Pulmonary artery endothelial cell (primary cell): ENCODE measurements at regions not wholly inside any gene's neighbourhood (a gene's known extent, or its start where the extent isn't known, plus 50 kb on each side); places are given as distances from the start of the nearest gene placed in this dataset.
"Not testable (repeated sequence)": the region's sequence is repeated elsewhere in the genome, so short reads cannot be mapped to it uniquely, and the experiment has no call there.

Source experiments
- DNase-seq: peaks from one replicate; pipeline ENCODE4 v3.0.0-alpha.2; 2011; ENCODE audit warnings: low read depth, low spot score

- DNase-seq: no peak
These were observed 352.6 kb downstream of the MRPL39 start for GRCh38 chr21:25254491-25255174.

- DNase-seq: no peak
These were observed 360.7 kb downstream of the MRPL39 start for GRCh38 chr21:25246546-25246945.

GRCh38 chr21:25244735-25245134 is 362.5 kb downstream of the MRPL39 start:
- no peak for DNase-seq

GRCh38 chr21:25243808-25244207 is 363.5 kb downstream of the MRPL39 start:
- DNase-seq: no peak

GRCh38 chr21:25240974-25241373 is 366.3 kb downstream of the MRPL39 start:
- DNase-seq: no peak

GRCh38 chr21:25234857-25235801 is 372.2 kb downstream of the MRPL39 start:
- DNase-seq: no peak

- DNase-seq: no peak
These were observed 386.3 kb downstream of the MRPL39 start for GRCh38 chr21:25220954-25221353.

GRCh38 chr21:25220169-25220568 is 387.1 kb downstream of the MRPL39 start:
- DNase-seq: no peak

GRCh38 chr21:25215698-25216384 is 391.4 kb downstream of the MRPL39 start:
- no peak for DNase-seq

GRCh38 chr21:25214676-25215075 is 392.6 kb downstream of the MRPL39 start:
- no peak for DNase-seq

GRCh38 chr21:25199944-25200343 is 407.3 kb downstream of the MRPL39 start:
- no peak for DNase-seq

GRCh38 chr21:25191141-25191540 is 416.1 kb downstream of the MRPL39 start:
- no peak for DNase-seq

GRCh38 chr21:25189497-25189896 is 417.8 kb downstream of the MRPL39 start:
- DNase-seq: no peak

- no peak for DNase-seq
These were observed 418.6 kb downstream of the MRPL39 start for GRCh38 chr21:25188677-25189079.

GRCh38 chr21:25186273-25186672 is 421.0 kb downstream of the MRPL39 start:
- DNase-seq: no peak

- no peak for DNase-seq
These were observed 423.7 kb downstream of the MRPL39 start for GRCh38 chr21:25183577-25183976.

- not testable (repeated sequence) for DNase-seq
These were observed 425.6 kb downstream of the MRPL39 start for GRCh38 chr21:25181690-25182089.

- DNase-seq: no peak
These were observed 428.2 kb downstream of the MRPL39 start for GRCh38 chr21:25179116-25179515.

GRCh38 chr21:25176637-25177412 is 430.5 kb downstream of the MRPL39 start:
- no peak for DNase-seq

- no peak for DNase-seq
These were observed 431.3 kb downstream of the MRPL39 start for GRCh38 chr21:25175938-25176337.

- DNase-seq: no peak
These were observed 435.8 kb downstream of the MRPL39 start for GRCh38 chr21:25171438-25171837.
